ENCODE measurements at regions not wholly inside any gene's neighbourhood (a gene's known extent, or its start where the extent isn't known, plus 50 kb on each side); places are given as distances from the start of the nearest gene placed in this dataset.

GRCh38 chr13:26497968-26498511 is 59.4 kb upstream of the WASF3 start:
- peak overlapping the region; percentile 13 for H3K27ac Mint-ChIP-seq (ENCODE audit: unreplicated experiment)
- H3K4me1 Mint-ChIP-seq (ENCODE audit: unreplicated experiment): peaks cover 3% of the 10 kb centered on the region
- no peaks in the 10 kb centered on the region for H3K36me3 Mint-ChIP-seq (ENCODE audit: low read depth, unreplicated experiment)
- no peak for TF ChIP-seq CTCF (IDR thresholded peaks at IDR 0.05; ENCODE audit: unreplicated experiment)
- no peak for DNase-seq (ENCODE audit: low spot score)
- no peaks in the 10 kb centered on the region for H3K27me3 Mint-ChIP-seq (ENCODE audit: unreplicated experiment)
- no peak overlapping the region for H3K4me3 Mint-ChIP-seq (ENCODE audit: unreplicated experiment)
- H3K9me3 Mint-ChIP-seq (ENCODE audit: unreplicated experiment): no peaks in the 10 kb centered on the region

- Mint-ChIP-seq H3K36me3 (ENCODE audit: low read depth, unreplicated experiment) (no peaks in the 10 kb centered on the region), H3K4me1 (ENCODE audit: unreplicated experiment) (peaks cover 6% of the 10 kb centered on the region), H3K4me3 (ENCODE audit: unreplicated experiment) (no peak overlapping the region), H3K9me3 (ENCODE audit: unreplicated experiment) (no peaks in the 10 kb centered on the region), H3K27me3 (ENCODE audit: unreplicated experiment) (no peaks in the 10 kb centered on the region), H3K27ac (ENCODE audit: unreplicated experiment) (no peak overlapping the region)
- DNase-seq (ENCODE audit: low spot score): no peak
- no peak for TF ChIP-seq CTCF (IDR thresholded peaks at IDR 0.05; ENCODE audit: unreplicated experiment)
Measured at GRCh38 chr13:26498656-26499601, 58.6 kb upstream of the WASF3 start.

- no peaks in the 10 kb centered on the region for H3K36me3 Mint-ChIP-seq (ENCODE audit: low read depth, unreplicated experiment)
- no peaks in the 10 kb centered on the region for H3K27me3 Mint-ChIP-seq (ENCODE audit: unreplicated experiment)
- TF ChIP-seq CTCF (IDR thresholded peaks at IDR 0.05; ENCODE audit: unreplicated experiment): no peak
- no peak overlapping the region for H3K4me3 Mint-ChIP-seq (ENCODE audit: unreplicated experiment)
- H3K4me1 Mint-ChIP-seq (ENCODE audit: unreplicated experiment): peaks cover 6% of the 10 kb centered on the region
- DNase-seq (ENCODE audit: low spot score): no peak
- H3K9me3 Mint-ChIP-seq (ENCODE audit: unreplicated experiment): no peaks in the 10 kb centered on the region
- H3K27ac Mint-ChIP-seq (ENCODE audit: unreplicated experiment): no peak overlapping the region
Measured at GRCh38 chr13:26500618-26501320, 56.7 kb upstream of the WASF3 start.

- peaks cover 6% of the 10 kb centered on the region for H3K4me1 Mint-ChIP-seq (ENCODE audit: unreplicated experiment)
- no peak for DNase-seq (ENCODE audit: low spot score)
- no peaks in the 10 kb centered on the region for H3K9me3 Mint-ChIP-seq (ENCODE audit: unreplicated experiment)
- TF ChIP-seq CTCF (IDR thresholded peaks at IDR 0.05; ENCODE audit: unreplicated experiment): no peak
- H3K27ac Mint-ChIP-seq (ENCODE audit: unreplicated experiment): no peak overlapping the region
- no peaks in the 10 kb centered on the region for H3K36me3 Mint-ChIP-seq (ENCODE audit: low read depth, unreplicated experiment)
- H3K4me3 Mint-ChIP-seq (ENCODE audit: unreplicated experiment): no peak overlapping the region
- no peaks in the 10 kb centered on the region for H3K27me3 Mint-ChIP-seq (ENCODE audit: unreplicated experiment)
Measured at GRCh38 chr13:26501641-26502040, 55.8 kb upstream of the WASF3 start.
